Stimulated activated naive CD4-positive, alpha-beta T cell (primary cell): ENCODE measurements at regions not wholly inside any gene's neighbourhood (a gene's known extent, or its start where the extent isn't known, plus 50 kb on each side); places are given as distances from the start of the nearest gene placed in this dataset.
"Not testable (repeated sequence)": the region's sequence is repeated elsewhere in the genome, so short reads cannot be mapped to it uniquely, and the experiment has no call there.

Experiments used
- DNase-seq, 6 experiments: peaks; one replicate each; lab custom pipeline; 2025; lab: John Stamatoyannopoulos, UW

DNA sequence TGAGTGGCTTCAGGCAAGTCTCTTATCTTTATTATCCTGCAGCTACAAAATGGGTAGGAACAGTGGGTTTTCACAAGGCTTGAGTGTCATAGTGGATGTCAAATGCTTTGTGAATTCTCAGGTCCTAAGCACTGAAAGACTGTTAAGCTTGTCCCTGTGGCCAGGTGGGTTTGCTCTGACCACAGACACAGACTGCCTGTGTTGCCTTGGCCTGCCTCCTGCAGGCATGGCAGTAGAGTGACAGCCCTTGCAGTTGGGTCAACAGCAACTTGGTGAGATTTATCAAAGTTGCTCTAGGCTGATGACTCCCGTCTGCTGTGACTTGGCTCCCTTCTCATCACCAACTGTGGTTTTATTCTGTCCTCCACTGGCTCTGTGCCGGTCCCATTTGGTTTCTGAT lies 520.0 kb upstream of the CCDC196 start:
- no peak for DNase-seq

- no peak for DNase-seq
Observed at GRCh38 chr14:65972346-65972870, 513.8 kb upstream of the CCDC196 start.

- no peak for DNase-seq
Observed at GRCh38 chr14:65972891-65973290, 513.3 kb upstream of the CCDC196 start.

GRCh38 chr14:65975865-65976264 lies 510.3 kb upstream of the CCDC196 start:
- no peak for DNase-seq

DNA sequence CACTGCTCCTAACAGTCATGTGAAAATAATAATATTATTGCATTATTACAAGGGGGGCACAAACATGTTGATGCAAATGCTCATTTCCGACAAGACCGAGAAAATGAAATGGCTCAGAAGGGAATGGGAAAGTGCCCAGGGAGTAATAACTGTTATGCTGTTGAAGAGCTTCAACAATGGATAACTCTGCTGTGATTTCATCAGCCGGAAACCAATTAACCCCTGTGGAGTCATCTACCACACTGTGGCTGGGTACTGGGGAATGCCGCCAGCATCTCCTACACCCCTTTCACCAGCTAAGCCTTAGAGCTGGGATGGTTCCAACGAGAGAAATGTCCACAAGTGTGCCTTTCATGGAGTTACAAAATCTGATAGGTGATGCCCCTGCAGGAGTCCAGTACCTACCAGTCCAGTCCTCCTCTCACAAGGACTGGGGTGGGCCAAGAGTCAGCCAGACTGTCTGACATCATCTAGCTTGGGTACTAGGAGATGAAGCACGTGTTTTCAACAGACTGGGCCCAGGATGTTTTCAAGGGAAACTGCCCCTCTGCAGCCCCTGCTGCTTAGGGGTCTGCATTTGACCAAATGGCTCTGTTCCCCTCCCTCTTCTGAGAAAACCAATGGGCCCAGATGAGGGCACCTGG lies 509.3 kb upstream of the CCDC196 start:
- DNase-seq = no peak

GRCh38 chr14:65981192-65981843 lies 504.9 kb upstream of the CCDC196 start:
- DNase-seq = no peak

DNA sequence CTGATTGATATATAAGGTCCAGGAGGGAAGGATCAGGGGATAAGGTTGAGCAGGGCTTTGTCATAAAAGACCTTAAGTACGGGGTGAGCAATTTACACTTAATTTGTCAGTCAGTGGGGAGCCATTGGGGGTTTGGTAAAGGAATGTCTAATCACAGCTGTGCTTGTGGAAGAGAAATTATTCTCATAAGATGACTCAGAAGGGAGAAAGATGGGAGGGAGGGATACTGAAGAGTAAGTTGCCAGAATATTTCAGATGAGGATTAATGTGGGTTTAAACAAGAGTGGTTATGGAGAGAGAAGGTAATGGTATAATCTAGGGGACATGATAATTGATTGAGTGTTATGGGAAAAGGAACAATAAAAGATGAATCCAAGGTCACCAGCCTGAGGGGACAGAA lies 500.1 kb upstream of the CCDC196 start:
- DNase-seq = no peak

DNA sequence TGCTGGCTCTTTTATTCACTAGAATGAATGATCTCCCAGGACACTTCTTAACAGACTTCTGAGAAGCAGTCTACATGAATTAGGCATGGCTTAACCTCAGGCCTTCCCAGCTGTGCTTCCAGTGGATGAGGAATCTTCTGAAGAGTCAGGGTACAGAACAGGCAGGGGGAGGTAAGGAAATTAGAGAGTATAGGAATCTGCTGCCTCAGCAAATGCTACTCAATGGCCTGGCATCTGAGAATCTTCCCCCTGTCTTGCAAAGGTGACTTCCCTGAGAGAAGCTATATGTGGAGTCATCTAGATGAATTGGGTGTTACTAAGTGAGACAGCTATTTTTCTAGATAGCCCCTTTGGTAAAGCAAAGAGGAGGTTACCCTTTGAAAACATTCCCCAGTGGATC lies 496.2 kb upstream of the CCDC196 start:
- no peak for DNase-seq

- DNase-seq = no peak
Observed at GRCh38 chr14:65991104-65991503, 495.1 kb upstream of the CCDC196 start.

- DNase-seq = not testable (repeated sequence)
Observed at GRCh38 chr14:65991935-65992334, 494.2 kb upstream of the CCDC196 start.

GRCh38 chr14:65993103-65993502 lies 493.1 kb upstream of the CCDC196 start:
- no peak for DNase-seq

DNA sequence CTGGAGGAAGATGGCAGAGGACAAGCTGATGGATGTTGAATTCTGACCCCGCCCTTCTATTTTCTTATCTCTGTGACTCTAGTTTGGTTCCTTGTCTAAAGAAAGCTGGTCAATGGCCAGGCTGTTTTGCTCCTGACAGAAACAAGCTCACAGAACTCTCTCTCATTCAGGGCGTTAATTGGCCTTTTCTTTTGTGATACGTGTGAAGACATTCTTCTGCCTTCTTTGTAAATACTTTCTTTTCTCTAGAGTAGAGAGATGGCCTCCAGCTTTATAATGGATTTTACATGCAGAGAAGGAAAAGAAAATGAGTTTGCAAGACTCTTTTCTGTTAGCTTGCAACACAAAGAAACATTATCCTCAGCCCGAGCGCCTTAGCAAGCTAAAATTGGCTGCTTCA lies 492.2 kb upstream of the CCDC196 start:
- DNase-seq = no peak

GRCh38 chr14:65997347-65997746 lies 488.8 kb upstream of the CCDC196 start:
- no peak for DNase-seq

- DNase-seq = no peak
Observed at GRCh38 chr14:65999865-66000264, 486.3 kb upstream of the CCDC196 start.

- no peak for DNase-seq
Observed at GRCh38 chr14:66000766-66001165, 485.4 kb upstream of the CCDC196 start.

- no peak for DNase-seq
Observed at GRCh38 chr14:66001356-66001755, 484.8 kb upstream of the CCDC196 start.

GRCh38 chr14:66003082-66003730 lies 483.0 kb upstream of the CCDC196 start:
- DNase-seq = no peak

DNA sequence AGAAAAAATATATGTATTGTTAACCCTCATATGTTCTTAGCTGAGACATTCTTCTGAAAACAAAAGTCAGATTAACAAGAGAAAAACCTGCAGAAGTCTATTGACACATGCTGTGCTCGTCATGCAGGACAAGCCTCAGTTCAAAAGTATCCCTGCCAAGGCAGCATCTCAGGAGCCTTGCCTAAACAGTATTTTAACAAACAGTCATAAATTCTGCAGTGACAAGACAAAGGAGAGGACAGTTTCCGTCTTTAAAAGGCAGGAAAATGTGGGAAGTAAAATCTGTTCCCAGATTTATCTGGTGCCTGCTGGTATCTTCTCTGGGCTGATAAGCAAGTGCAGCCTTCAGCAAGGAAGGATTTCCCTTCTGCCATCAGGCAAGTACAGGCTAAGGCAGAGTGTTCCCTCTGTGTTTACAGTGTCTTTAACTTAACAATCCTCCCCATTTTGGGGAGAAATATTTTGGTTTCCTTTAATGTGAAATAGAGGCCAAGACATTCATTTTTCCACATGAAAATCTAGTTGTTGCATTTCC lies 480.2 kb upstream of the CCDC196 start:
- DNase-seq = no peak

DNA sequence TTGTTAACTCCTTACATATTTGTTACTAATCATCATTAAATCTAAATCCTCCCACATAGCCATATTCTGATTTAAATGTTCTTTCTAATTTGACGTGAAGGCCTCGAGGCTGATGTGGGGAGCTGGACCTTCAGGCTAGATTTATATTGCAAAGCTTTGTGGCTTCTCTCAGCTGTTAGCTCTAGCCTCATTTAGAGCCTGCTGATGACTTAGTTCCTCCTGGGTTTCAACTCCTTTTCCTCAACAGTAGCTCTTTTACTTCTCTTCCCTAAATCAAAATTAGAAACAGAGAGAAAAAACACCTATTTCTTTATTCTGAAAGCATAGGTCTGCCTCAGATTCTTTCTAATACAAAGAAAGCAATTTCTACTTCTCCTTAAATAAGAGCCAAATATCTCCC lies 477.5 kb upstream of the CCDC196 start:
- no peak for DNase-seq

- DNase-seq = no peak
Observed at GRCh38 chr14:66009089-66009488, 477.1 kb upstream of the CCDC196 start.

DNA sequence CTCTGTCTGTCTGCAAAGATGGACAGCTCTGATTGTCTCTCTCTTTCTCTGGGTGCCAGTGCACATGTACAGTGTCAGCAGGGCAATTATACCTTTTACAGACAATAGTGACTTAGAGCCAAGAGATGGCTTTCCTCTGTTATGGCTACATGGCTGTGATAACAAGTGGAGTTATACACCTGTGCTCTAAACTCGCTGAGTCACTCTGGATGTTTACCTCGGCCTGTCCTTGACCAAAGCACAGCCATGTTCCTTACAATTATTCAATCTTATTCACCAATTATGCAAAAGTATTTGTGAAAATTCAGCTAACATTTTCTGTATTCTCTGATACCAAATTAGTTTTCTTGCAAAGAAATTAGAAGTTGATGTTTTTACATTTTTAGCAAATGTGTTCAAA lies 475.5 kb upstream of the CCDC196 start:
- no peak for DNase-seq

- no peak for DNase-seq
Observed at GRCh38 chr14:66011855-66012254, 474.3 kb upstream of the CCDC196 start.

- DNase-seq = not testable (repeated sequence)
Observed at GRCh38 chr14:66013607-66014006, 472.6 kb upstream of the CCDC196 start.
